ENCODE measurements at regions not wholly inside any gene's neighbourhood (a gene's known extent, or its start where the extent isn't known, plus 50 kb on each side); places are given as distances from the start of the nearest gene placed in this dataset.

DNA sequence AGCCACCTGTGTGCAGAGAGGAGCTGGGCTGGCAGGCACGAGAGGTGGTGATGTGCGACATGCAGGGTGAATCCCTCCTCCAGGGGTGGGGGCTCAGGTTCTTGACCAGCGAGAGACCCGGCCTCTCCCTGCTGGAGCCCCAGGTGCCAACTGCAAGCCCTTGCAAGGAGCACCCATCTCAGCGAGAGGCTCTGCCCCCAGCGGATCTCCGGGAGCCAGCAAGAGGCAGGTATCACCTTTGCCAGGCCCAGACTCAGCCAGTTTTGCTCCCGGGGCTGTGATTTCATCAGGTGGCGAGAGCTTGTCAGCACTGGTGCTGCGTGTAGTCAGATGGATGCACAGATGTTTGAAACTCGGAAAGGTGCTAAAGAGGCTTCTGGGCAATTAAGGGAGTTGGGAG is 87.7 kb downstream of the TFAP2C start:
- H3K27ac ChIP-seq (ENCODE audit: low read depth, low read length): no peak overlapping the region
- no peak overlapping the region for H2BK120ac ChIP-seq (ENCODE audit: insufficient read depth, low read length, poor library complexity)
- no peak overlapping the region for H3K9ac ChIP-seq (ENCODE audit: low read length)
- no CpG with 5 or more reads among the region's 11 CpGs for WGBS (ENCODE audit: extremely low coverage, insufficient coverage, insufficient read length)
- no peaks in the 10 kb centered on the region for H3K27me3 ChIP-seq (ENCODE audit: insufficient read depth, low read length)
- H3K4me3 ChIP-seq (ENCODE audit: low read depth, low read length): no peak overlapping the region
- H3K4me1 ChIP-seq (ENCODE audit: control insufficient read depth in 1 of 2, insufficient read depth in 2 of 2, low read length in 2 of 2): peaks cover 0 to 8% of the 10 kb centered on the region in 2 experiments
- no peak overlapping the region for H3K4me2 ChIP-seq (ENCODE audit: low read length)
- H3K79me2 ChIP-seq (ENCODE audit: control insufficient read depth, insufficient read depth, low read length, poor library complexity): no peaks in the 10 kb centered on the region
- H3K79me1 ChIP-seq (ENCODE audit: low read length): no peaks in the 10 kb centered on the region
- H2BK12ac ChIP-seq (ENCODE audit: low read length): no peak overlapping the region
- H3K36me3 ChIP-seq (ENCODE audit: control insufficient read depth in 1 of 2, insufficient read depth in 2 of 2, low read length in 2 of 2): no peaks in the 10 kb centered on the region
- H2AK5ac ChIP-seq (ENCODE audit: low read length): no peak overlapping the region
- H3K4ac ChIP-seq (ENCODE audit: low read depth, low read length): no peak overlapping the region
- no peak overlapping the region for H3K14ac ChIP-seq (ENCODE audit: low read length)
- H2BK5ac ChIP-seq (ENCODE audit: low read depth, low read length, poor library complexity): no peak overlapping the region
- no peak overlapping the region for H4K12ac ChIP-seq (ENCODE audit: low read depth, low read length)
- H4K8ac ChIP-seq (ENCODE audit: low read depth, low read length): no peak overlapping the region
- H4K91ac ChIP-seq (ENCODE audit: low read depth, low read length): no peak overlapping the region
- no peak overlapping the region for H2AFZ ChIP-seq (ENCODE audit: insufficient read depth, low read length, poor library complexity)
- H3K9me3 ChIP-seq (ENCODE audit: insufficient read depth, low read depth, low read length): no peaks in the 10 kb centered on the region
- H3K23ac ChIP-seq (ENCODE audit: low read length): no peak overlapping the region
- DNase-seq: no peak
- no peak overlapping the region for H3K18ac ChIP-seq (ENCODE audit: low read length)

DNA sequence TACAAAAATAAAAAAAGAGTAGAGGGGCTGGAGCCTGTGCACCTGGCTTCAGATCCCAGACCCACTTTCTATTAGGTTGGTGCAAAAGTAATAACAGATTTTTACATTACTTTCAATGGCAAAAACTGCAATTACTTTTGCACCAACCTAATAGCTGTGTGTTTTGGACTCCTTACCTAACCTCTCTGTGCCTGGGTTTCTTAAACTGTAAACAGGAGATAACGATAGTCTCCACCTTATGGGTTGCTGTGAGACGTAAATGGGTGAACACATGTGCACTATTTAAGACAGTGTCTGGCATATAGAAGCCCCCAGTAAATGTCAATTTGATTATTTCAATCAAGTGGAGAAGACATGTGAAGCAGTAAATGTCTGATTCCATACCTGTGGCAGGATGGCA is 89.7 kb downstream of the TFAP2C start:
- Histone ChIP-seq H2BK120ac (ENCODE audit: insufficient read depth, low read length, poor library complexity) (no peak overlapping the region), H3K79me2 (ENCODE audit: control insufficient read depth, insufficient read depth, low read length, poor library complexity) (no peaks in the 10 kb centered on the region), H2AFZ (ENCODE audit: insufficient read depth, low read length, poor library complexity) (no peak overlapping the region), H3K4ac (ENCODE audit: low read depth, low read length) (no peak overlapping the region), H3K27ac (ENCODE audit: low read depth, low read length) (no peak overlapping the region), H3K23ac (ENCODE audit: low read length) (no peak overlapping the region), H3K14ac (ENCODE audit: low read length) (no peak overlapping the region), H3K36me3 (ENCODE audit: control insufficient read depth in 1 of 2, insufficient read depth in 2 of 2, low read length in 2 of 2) (no peaks in the 10 kb centered on the region), H3K9me3 (ENCODE audit: insufficient read depth, low read depth, low read length) (no peaks in the 10 kb centered on the region), H2AK5ac (ENCODE audit: low read length) (no peak overlapping the region), H3K79me1 (ENCODE audit: low read length) (no peaks in the 10 kb centered on the region), H4K12ac (ENCODE audit: low read depth, low read length) (no peak overlapping the region), H2BK12ac (ENCODE audit: low read length) (no peak overlapping the region), H3K4me3 (ENCODE audit: low read depth, low read length) (no peak overlapping the region), H4K8ac (ENCODE audit: low read depth, low read length) (no peak overlapping the region), H3K27me3 (ENCODE audit: insufficient read depth, low read length) (no peaks in the 10 kb centered on the region), H4K91ac (ENCODE audit: low read depth, low read length) (no peak overlapping the region), H3K9ac (ENCODE audit: low read length) (no peak overlapping the region), H3K4me1 (ENCODE audit: control insufficient read depth in 1 of 2, insufficient read depth in 2 of 2, low read length in 2 of 2) (peaks cover 0 to 3% of the 10 kb centered on the region in 2 experiments), H3K4me2 (ENCODE audit: low read length) (no peak overlapping the region), H2BK5ac (ENCODE audit: low read depth, low read length, poor library complexity) (no peak overlapping the region), H3K18ac (ENCODE audit: low read length) (no peak overlapping the region)
- no CpG with 5 or more reads among the region's 2 CpGs for WGBS (ENCODE audit: extremely low coverage, insufficient coverage, insufficient read length)
- DNase-seq: no peak

DNA sequence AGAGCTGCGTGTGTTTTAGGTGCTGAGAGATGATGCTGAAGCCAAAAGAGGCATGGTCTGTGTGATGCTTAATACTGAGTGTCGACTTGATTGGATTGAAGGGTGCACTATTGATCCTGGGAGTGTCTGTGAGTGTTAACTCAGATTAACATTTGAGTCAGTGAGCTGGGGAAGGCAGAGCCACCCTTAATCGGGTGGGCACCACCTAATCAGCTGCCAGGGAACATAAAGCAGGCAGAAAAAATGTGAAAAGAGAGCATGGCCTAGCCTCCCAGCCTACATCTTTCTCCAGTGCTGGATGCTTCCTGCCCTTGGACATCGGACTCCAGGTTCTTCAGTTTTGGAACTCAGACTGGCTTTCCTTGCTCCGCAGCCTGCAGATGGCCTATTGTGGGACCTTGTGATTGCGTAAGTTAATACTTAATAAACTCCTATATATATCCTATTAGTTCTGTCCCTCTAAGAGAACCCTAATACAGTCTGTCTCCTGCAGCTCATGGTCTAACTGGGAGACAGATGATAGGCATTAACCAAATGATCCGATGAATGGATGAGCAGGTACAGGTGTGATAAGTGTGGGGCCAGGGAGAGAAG is 91.6 kb downstream of the TFAP2C start:
- Histone ChIP-seq H3K4me2 (ENCODE audit: low read length) (no peak overlapping the region), H3K9ac (ENCODE audit: low read length) (no peak overlapping the region), H4K12ac (ENCODE audit: low read depth, low read length) (no peak overlapping the region), H4K8ac (ENCODE audit: low read depth, low read length) (no peak overlapping the region), H3K27ac (ENCODE audit: low read depth, low read length) (no peak overlapping the region), H3K14ac (ENCODE audit: low read length) (no peak overlapping the region), H3K9me3 (ENCODE audit: insufficient read depth, low read depth, low read length) (no peaks in the 10 kb centered on the region), H3K79me1 (ENCODE audit: low read length) (no peaks in the 10 kb centered on the region), H2AK5ac (ENCODE audit: low read length) (no peak overlapping the region), H3K4me1 (ENCODE audit: control insufficient read depth in 1 of 2, insufficient read depth in 2 of 2, low read length in 2 of 2) (no peaks in the 10 kb centered on the region), H2BK120ac (ENCODE audit: insufficient read depth, low read length, poor library complexity) (no peak overlapping the region), H3K36me3 (ENCODE audit: control insufficient read depth in 1 of 2, insufficient read depth in 2 of 2, low read length in 2 of 2) (no peaks in the 10 kb centered on the region), H4K91ac (ENCODE audit: low read depth, low read length) (no peak overlapping the region), H3K4ac (ENCODE audit: low read depth, low read length) (no peak overlapping the region), H2BK5ac (ENCODE audit: low read depth, low read length, poor library complexity) (no peak overlapping the region), H3K18ac (ENCODE audit: low read length) (no peak overlapping the region), H3K27me3 (ENCODE audit: insufficient read depth, low read length) (no peaks in the 10 kb centered on the region), H2BK12ac (ENCODE audit: low read length) (no peak overlapping the region), H3K4me3 (ENCODE audit: low read depth, low read length) (no peak overlapping the region), H2AFZ (ENCODE audit: insufficient read depth, low read length, poor library complexity) (no peak overlapping the region), H3K79me2 (ENCODE audit: control insufficient read depth, insufficient read depth, low read length, poor library complexity) (no peaks in the 10 kb centered on the region), H3K23ac (ENCODE audit: low read length) (no peak overlapping the region)
- no peak for DNase-seq
- no CpG with 5 or more reads among the region's 7 CpGs for WGBS (ENCODE audit: extremely low coverage, insufficient coverage, insufficient read length)

DNA sequence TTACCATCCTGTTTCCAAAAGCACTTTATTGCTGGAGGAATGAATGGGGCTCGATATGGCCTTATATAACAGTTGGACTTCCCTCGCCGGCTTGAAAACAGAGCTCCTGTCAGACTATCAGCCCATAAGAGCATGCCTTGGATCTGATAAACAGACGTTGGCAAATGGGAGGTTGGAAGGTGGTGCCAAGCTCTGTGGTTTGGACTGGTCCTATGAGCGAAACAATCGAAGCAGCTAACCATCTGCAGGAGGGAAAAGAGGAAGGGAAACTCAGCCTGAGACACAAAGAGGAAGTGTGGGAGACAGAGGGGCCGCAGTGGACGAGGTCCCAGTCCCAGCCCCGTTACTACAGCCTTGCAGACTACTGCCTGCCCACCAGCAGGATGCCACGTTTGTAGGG is 92.9 kb downstream of the TFAP2C start:
- no peaks in the 10 kb centered on the region for H3K36me3 ChIP-seq (ENCODE audit: control insufficient read depth in 1 of 2, insufficient read depth in 2 of 2, low read length in 2 of 2)
- H4K12ac ChIP-seq (ENCODE audit: low read depth, low read length): no peak overlapping the region
- H3K4me1 ChIP-seq (ENCODE audit: control insufficient read depth in 1 of 2, insufficient read depth in 2 of 2, low read length in 2 of 2): no peaks in the 10 kb centered on the region
- no peak for DNase-seq
- no peak overlapping the region for H4K91ac ChIP-seq (ENCODE audit: low read depth, low read length)
- WGBS (ENCODE audit: extremely low coverage, insufficient coverage, insufficient read length): no CpG with 5 or more reads among the region's 10 CpGs
- no peak overlapping the region for H3K4me2 ChIP-seq (ENCODE audit: low read length)
- no peaks in the 10 kb centered on the region for H3K79me2 ChIP-seq (ENCODE audit: control insufficient read depth, insufficient read depth, low read length, poor library complexity)
- no peaks in the 10 kb centered on the region for H3K27me3 ChIP-seq (ENCODE audit: insufficient read depth, low read length)
- H3K4ac ChIP-seq (ENCODE audit: low read depth, low read length): no peak overlapping the region
- no peak overlapping the region for H2AK5ac ChIP-seq (ENCODE audit: low read length)
- no peak overlapping the region for H2AFZ ChIP-seq (ENCODE audit: insufficient read depth, low read length, poor library complexity)
- no peak overlapping the region for H3K9ac ChIP-seq (ENCODE audit: low read length)
- no peak overlapping the region for H3K27ac ChIP-seq (ENCODE audit: low read depth, low read length)
- H3K4me3 ChIP-seq (ENCODE audit: low read depth, low read length): no peak overlapping the region
- H3K79me1 ChIP-seq (ENCODE audit: low read length): no peaks in the 10 kb centered on the region
- H3K18ac ChIP-seq (ENCODE audit: low read length): no peak overlapping the region
- H4K8ac ChIP-seq (ENCODE audit: low read depth, low read length): no peak overlapping the region
- no peak overlapping the region for H2BK120ac ChIP-seq (ENCODE audit: insufficient read depth, low read length, poor library complexity)
- H2BK12ac ChIP-seq (ENCODE audit: low read length): no peak overlapping the region
- H3K23ac ChIP-seq (ENCODE audit: low read length): no peak overlapping the region
- no peak overlapping the region for H2BK5ac ChIP-seq (ENCODE audit: low read depth, low read length, poor library complexity)
- H3K14ac ChIP-seq (ENCODE audit: low read length): no peak overlapping the region
- H3K9me3 ChIP-seq (ENCODE audit: insufficient read depth, low read depth, low read length): no peaks in the 10 kb centered on the region
